Fibroblast of lung (primary cell): ENCODE measurements at regions not wholly inside any gene's neighbourhood (a gene's known extent, or its start where the extent isn't known, plus 50 kb on each side); places are given as distances from the start of the nearest gene placed in this dataset.

ENCODE experiments used
- DNase-seq, 2 donors: peaks; one replicate each; pipeline versions ENCODE4 v3.0.0 to v3.0.0-alpha.2; 2010; ENCODE audit warnings: low read depth in 2 of 2
- H2AFZ ChIP-seq: 2 replicates; pipeline ENCODE4 v1.5.1; 2012; ENCODE audit warnings: low read length, control low read depth, inconsistent platforms
- H3K27ac ChIP-seq: 2 replicates; pipeline ENCODE4 v1.5.1; 2011; ENCODE audit warnings: low read length, control low read depth; ENCODE audit not compliant: insufficient read depth
- H3K27me3 ChIP-seq: 2 replicates; pipeline ENCODE4 v1.5.1; 2011; ENCODE audit warnings: mild to moderate bottlenecking, low read length; ENCODE audit not compliant: control insufficient read depth, insufficient read depth
- H3K36me3 ChIP-seq: 2 replicates; pipeline ENCODE4 v1.5.1; 2011; ENCODE audit warnings: low read length; ENCODE audit not compliant: control insufficient read depth, insufficient read depth
- H3K4me1 ChIP-seq: 2 replicates; pipeline ENCODE4 v1.5.1; 2011; ENCODE audit warnings: low read length; ENCODE audit not compliant: control insufficient read depth, insufficient read depth; ENCODE audit errors: extremely low read depth
- H3K4me2 ChIP-seq: 2 replicates; pipeline ENCODE4 v1.5.1; 2011; ENCODE audit warnings: low read length, control low read depth; ENCODE audit not compliant: insufficient read depth; ENCODE audit errors: extremely low read depth
- H3K4me3 ChIP-seq, 4 experiments: fragments of 200-600 bp in 1 of 4; sonication (generic) in 1 of 4; replicated peaks in 1 of 4; 2 replicates each; pipeline ENCODE4 v1.5.1; 2011 to 2016; ENCODE audit warnings: low read length in 4 of 4, low read depth in 3 of 4, mild to moderate bottlenecking in 3 of 4, control low read depth in 2 of 4, inconsistent platforms in 1 of 4, mixed read lengths in 1 of 4; ENCODE audit not compliant: insufficient read depth in 1 of 4; ENCODE audit errors: control extremely low read depth in 1 of 4
- H3K79me2 ChIP-seq: 2 replicates; pipeline ENCODE4 v1.5.1; 2012; ENCODE audit warnings: mild to moderate bottlenecking, low read length, inconsistent platforms; ENCODE audit not compliant: control insufficient read depth, insufficient read depth
- H3K9ac ChIP-seq: 2 replicates; pipeline ENCODE4 v1.5.1; 2011; ENCODE audit warnings: mild to moderate bottlenecking, low read length, control low read depth; ENCODE audit not compliant: insufficient read depth
- H3K9me3 ChIP-seq: 2 replicates; pipeline ENCODE4 v1.5.1; 2012; ENCODE audit warnings: low read depth, low read length; ENCODE audit not compliant: control insufficient read depth, insufficient read depth
- H4K20me1 ChIP-seq: 2 replicates; pipeline ENCODE4 v1.5.1; 2011; ENCODE audit warnings: low read length; ENCODE audit not compliant: control insufficient read depth, insufficient read depth; ENCODE audit errors: extremely low read depth
- CTCF ChIP-seq, 2 donors: IDR thresholded peaks in 1 of 2; conservative IDR thresholded peaks in 1 of 2; 1 replicate in 1 of 2; 2 replicates in 1 of 2; pipeline ENCODE4 v1.5.1; 2011 to 2012; ENCODE audit warnings: low read length in 2 of 2, control low read depth in 1 of 2, inconsistent platforms in 1 of 2, low read depth in 1 of 2, mild to moderate bottlenecking in 1 of 2
- EZH2 ChIP-seq: IDR thresholded peaks from 2 replicates; pipeline ENCODE4 v1.5.1; 2012; ENCODE audit warnings: low read length, control low read depth, mild to moderate bottlenecking; ENCODE audit errors: missing control alignments

- no peaks in the 10 kb centered on the region for H3K27me3 ChIP-seq
- no peak overlapping the region for H3K27ac ChIP-seq
- H2AFZ ChIP-seq: no peak overlapping the region
- no peak overlapping the region for H3K9ac ChIP-seq
- no peaks in the 10 kb centered on the region for H3K79me2 ChIP-seq
- no peaks in the 10 kb centered on the region for H3K36me3 ChIP-seq
- no peaks in the 10 kb centered on the region for H3K9me3 ChIP-seq
- no peak for DNase-seq
- no peak overlapping the region for H3K4me2 ChIP-seq
- TF ChIP-seq CTCF (conservative IDR thresholded peaks at IDR 0.05 in 1 of 2, IDR thresholded peaks at IDR 0.05 in 1 of 2; ENCODE audit: low read depth in 1 of 2, low read length in 2 of 2): no peak
- no peak for TF ChIP-seq EZH2
- no peaks in the 10 kb centered on the region for H3K4me1 ChIP-seq
- no peaks in the 10 kb centered on the region for H4K20me1 ChIP-seq
- no peak overlapping the region for H3K4me3 ChIP-seq
Observed at GRCh38 chr2:18704276-18704675, 114.9 kb upstream of the NT5C1B start.

- Histone ChIP-seq H3K4me3 (no peak overlapping the region), H3K36me3 (no peaks in the 10 kb centered on the region), H4K20me1 (no peaks in the 10 kb centered on the region), H3K9me3 (no peaks in the 10 kb centered on the region), H3K4me2 (no peak overlapping the region), H3K79me2 (no peaks in the 10 kb centered on the region), H3K27ac (no peak overlapping the region), H3K27me3 (no peaks in the 10 kb centered on the region), H3K9ac (no peak overlapping the region), H3K4me1 (no peaks in the 10 kb centered on the region), H2AFZ (no peak overlapping the region)
- DNase-seq: peak in 1 of 2 donors; percentile 58
- no peak for TF ChIP-seq EZH2
- no peak for TF ChIP-seq CTCF (conservative IDR thresholded peaks at IDR 0.05 in 1 of 2, IDR thresholded peaks at IDR 0.05 in 1 of 2; ENCODE audit: low read depth in 1 of 2, low read length in 2 of 2)
Observed at GRCh38 chr2:18703555-18703954, 114.2 kb upstream of the NT5C1B start.

GRCh38 chr2:18701981-18702380 lies 112.6 kb upstream of the NT5C1B start:
- Histone ChIP-seq H3K4me3 (no peak overlapping the region), H3K4me2 (no peak overlapping the region), H3K27ac (no peak overlapping the region), H3K4me1 (no peaks in the 10 kb centered on the region), H3K9ac (no peak overlapping the region), H3K79me2 (no peaks in the 10 kb centered on the region), H3K9me3 (no peaks in the 10 kb centered on the region), H3K27me3 (no peaks in the 10 kb centered on the region), H2AFZ (no peak overlapping the region), H4K20me1 (no peaks in the 10 kb centered on the region), H3K36me3 (no peaks in the 10 kb centered on the region)
- no peak for TF ChIP-seq EZH2
- TF ChIP-seq CTCF (conservative IDR thresholded peaks at IDR 0.05 in 1 of 2, IDR thresholded peaks at IDR 0.05 in 1 of 2; ENCODE audit: low read depth in 1 of 2, low read length in 2 of 2): no peak
- DNase-seq: peak in 1 of 2 donors; percentile 65
